Urinary bladder (tissue), 3 donors: ENCODE measurements at regions not wholly inside any gene's neighbourhood (a gene's known extent, or its start where the extent isn't known, plus 50 kb on each side); places are given as distances from the start of the nearest gene placed in this dataset.
"Not testable (repeated sequence)": the region's sequence is repeated elsewhere in the genome, so short reads cannot be mapped to it uniquely, and the experiment has no call there.

Source experiments
- DNase-seq: peaks from one replicate; pipeline ENCODE4 v3.0.0-alpha.2; 2015; ENCODE audit errors: extremely low spot score
- H3K27ac ChIP-seq: one replicate; pipeline ENCODE4 v1.5.1; 2013; ENCODE audit warnings: low read depth, mild to moderate bottlenecking, moderate library complexity
- H3K36me3 ChIP-seq: one replicate; pipeline ENCODE4 v1.6.1; 2013; ENCODE audit warnings: mild to moderate bottlenecking, moderate library complexity; ENCODE audit not compliant: insufficient read depth
- H3K4me1 ChIP-seq: one replicate; pipeline ENCODE4 v1.6.1; 2013; ENCODE audit warnings: mild to moderate bottlenecking, moderate library complexity; ENCODE audit not compliant: insufficient read depth
- H3K4me3 ChIP-seq: one replicate; pipeline ENCODE4 v1.5.1; 2013; ENCODE audit warnings: low read depth, low read length
- WGBS: extraction: QIAGEN DNeasy Blood & Tissue Kit; methylation state at CpG from one replicate; pipeline ENCODE4 v1.1.7; 2013; 5-methylcytosine and 5-hydroxymethylcytosine counted together
- donor health status: healthy with polysubstance abuse.
- donor health status: healthy.

DNA sequence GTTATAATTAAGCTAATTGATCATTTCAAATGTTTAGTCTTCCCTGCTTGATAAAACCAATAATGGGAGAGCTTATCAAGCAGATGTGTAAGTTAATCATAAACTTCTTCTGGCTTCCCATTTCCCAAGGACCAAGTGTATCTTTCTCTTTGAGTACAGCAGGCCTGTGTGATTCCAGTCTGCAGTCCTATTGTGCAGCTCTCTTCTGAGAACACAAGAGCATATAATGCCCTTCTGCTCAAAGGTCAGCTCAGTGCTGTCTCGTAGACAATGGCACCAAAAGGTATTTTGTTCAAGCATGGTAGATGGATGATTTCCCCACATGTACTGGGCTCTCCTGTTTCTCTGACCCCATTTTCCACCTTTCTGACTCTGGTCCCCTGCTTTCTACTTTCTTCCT lies 101.8 kb upstream of the DYRK2 start:
- Histone ChIP-seq H3K27ac (no peak overlapping the region), H3K4me1 (no peaks in the 10 kb centered on the region), H3K4me3 (no peak overlapping the region), H3K36me3 (no peaks in the 10 kb centered on the region)
- 75% methylated on average over 1 of the region's 1 CpG for WGBS
- no peak for DNase-seq

DNA sequence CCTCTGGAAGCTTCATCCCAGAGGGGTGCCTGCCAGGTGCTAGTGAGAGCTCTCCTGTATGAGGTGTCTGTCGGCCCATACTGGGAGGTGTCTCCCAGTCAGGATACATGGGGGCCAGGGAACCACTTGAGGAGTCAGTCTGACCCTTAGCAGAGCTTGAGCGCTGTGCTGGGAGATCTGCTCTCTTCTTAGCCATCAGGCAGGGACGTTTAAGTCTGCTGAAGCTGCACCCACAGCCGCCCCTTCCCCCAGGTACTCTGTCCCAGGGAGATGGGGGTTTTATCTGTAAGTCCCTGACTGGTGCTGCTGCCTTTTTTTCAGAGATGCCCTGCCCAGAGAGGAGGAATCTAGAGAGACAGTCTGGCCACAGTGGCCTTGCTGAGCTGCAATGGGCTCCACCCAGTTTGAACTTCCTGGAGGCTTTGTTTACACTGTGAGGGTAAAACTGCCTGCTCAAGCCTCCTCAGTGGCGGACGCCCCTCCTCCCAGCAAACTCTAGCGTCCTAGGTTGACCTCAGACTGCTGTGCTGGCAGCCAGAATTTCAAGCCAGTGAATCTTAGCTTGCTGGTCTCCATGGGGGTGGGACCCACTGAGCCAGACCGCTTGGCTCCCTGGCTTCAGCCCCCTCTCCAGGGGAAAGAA lies 93.3 kb upstream of the DYRK2 start:
- H3K4me3 ChIP-seq, H3K4me1 ChIP-seq, DNase-seq, H3K36me3 ChIP-seq, H3K27ac ChIP-seq: not testable (repeated sequence)
- WGBS, result 57% methylated on average over 8 of the region's 8 CpGs

DNA sequence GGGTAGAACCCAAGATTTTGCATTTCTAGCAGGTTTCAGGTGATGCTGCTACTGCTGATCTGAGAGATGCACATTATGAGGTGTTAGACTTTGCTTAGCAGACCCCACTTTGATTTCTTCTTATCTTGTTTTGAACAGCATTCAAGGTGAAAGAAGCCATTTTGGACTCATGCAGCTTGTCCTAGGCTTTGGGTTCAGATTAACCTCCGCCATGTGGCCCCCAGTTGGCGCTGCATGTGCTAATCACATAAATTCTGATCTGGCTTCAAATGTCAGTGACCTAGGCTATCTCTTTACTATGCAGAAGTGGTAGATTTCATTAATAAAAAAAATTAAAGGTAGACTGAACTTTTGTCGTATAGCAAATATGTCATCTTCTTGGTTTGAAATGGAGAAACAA lies 89.8 kb upstream of the DYRK2 start:
- WGBS, result 89% methylated on average over 3 of the region's 3 CpGs
- Histone ChIP-seq H3K4me1 (no peaks in the 10 kb centered on the region), H3K36me3 (no peaks in the 10 kb centered on the region), H3K27ac (no peak overlapping the region), H3K4me3 (no peak overlapping the region)
- no peak for DNase-seq

DNA sequence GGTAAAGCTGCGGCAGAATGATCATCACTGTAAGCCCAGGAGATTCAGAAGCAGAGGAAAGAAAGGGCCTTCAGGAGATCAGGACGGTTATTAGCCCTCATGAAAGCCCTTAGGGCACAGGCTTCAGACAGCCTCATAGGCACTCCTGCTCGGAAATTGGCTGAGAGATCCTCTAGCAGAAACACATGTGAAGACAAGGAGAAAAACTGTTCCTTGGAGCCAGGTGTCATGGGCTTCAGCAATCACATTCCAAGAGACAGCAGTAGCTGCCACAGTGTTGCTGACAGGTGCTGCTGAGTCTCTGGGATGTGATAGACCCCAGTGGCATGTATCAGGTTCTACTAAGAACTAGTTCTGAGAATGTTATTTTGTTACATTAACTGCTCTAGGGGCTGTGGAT lies 88.8 kb upstream of the DYRK2 start:
- Histone ChIP-seq H3K4me1 (no peaks in the 10 kb centered on the region), H3K36me3 (no peaks in the 10 kb centered on the region), H3K27ac (no peak overlapping the region), H3K4me3 (no peak overlapping the region)
- WGBS, result 84% methylated on average over 3 of the region's 3 CpGs
- DNase-seq, result no peak

DNA sequence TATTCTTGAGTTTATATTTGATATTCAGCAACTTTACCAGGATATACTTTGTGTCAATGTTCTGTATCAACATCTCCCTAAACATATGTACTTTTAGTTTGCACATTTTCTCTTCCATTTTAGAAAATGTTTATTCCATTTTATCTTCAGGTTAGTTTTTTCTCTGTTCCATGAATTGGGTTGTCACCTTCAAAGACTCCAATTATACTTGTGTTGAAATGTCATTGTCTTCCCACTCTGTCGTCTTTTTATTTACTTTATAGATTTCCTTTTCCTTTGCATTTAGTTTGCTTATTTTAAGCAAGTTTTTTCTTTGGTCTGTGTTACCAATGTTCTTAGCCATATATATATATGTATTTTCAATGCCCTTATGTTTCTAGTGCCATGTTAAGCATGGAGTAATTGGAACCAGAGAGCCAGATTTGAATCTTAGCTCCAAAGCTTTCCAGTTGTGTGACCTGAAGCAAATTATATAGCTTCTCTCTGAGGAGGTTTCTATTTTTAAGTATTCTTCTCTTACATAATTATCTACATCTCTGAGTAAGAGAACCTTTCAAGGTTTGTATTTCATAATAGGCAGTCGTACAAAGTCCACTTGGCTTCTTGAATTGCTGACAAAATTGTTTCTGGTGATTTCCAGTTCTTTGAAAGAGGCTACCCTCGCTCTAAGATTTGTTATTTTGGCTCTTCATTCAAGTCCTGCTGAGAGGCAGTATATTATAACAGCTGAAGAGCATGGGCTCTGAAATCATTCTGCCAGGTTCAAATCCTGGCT lies 85.8 kb upstream of the DYRK2 start:
- DNase-seq, result no peak
- Histone ChIP-seq H3K4me3 (no peak overlapping the region), H3K27ac (no peak overlapping the region), H3K4me1 (no peaks in the 10 kb centered on the region), H3K36me3 (no peaks in the 10 kb centered on the region)
- 71% methylated on average over 3 of the region's 3 CpGs for WGBS

DNA sequence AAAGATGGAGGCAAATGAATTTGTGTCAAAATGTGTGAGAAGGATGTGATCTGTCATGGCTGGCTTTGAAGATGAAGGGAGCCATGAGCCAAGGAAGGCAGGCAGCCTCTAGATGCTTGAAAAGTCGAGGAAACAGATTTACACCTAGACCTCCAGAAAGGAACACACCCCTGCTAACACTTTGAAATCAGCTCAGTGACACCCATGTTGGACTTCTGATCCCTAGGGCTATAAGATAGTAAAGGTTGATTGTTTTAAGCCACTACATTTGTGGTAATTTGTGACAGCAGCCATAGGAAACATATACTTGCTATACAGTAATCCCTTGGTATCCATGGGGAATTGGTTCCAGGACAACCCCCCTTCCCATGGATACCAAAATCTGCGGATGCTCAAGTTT lies 80.5 kb upstream of the DYRK2 start:
- Histone ChIP-seq H3K27ac (no peak overlapping the region), H3K4me1 (no peaks in the 10 kb centered on the region), H3K4me3 (no peak overlapping the region), H3K36me3 (no peaks in the 10 kb centered on the region)
- no peak for DNase-seq
- WGBS, result 65% methylated on average over 2 of the region's 2 CpGs

DNA sequence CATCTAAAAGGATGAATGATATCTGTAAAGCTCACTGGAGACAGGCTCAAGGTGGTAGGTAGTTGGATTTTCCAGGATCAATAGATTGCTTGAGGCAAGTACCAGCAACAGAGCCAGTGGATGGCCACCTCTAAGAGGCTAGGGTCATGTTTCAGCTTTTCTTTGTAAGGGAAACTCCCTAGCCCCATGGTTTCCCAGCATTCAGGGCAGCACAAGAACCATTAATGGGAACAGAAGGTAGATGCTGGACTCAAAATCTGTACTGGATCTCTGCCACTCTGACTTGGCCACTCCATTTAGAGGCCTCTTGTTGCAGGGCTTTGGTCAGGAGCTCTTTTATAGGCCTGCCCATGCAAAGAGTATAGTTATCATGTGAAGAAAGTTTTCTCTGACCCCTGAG lies 76.1 kb upstream of the DYRK2 start:
- no peak for DNase-seq
- Histone ChIP-seq H3K4me1 (no peaks in the 10 kb centered on the region), H3K36me3 (no peaks in the 10 kb centered on the region), H3K4me3 (no peak overlapping the region), H3K27ac (no peak overlapping the region)

DNA sequence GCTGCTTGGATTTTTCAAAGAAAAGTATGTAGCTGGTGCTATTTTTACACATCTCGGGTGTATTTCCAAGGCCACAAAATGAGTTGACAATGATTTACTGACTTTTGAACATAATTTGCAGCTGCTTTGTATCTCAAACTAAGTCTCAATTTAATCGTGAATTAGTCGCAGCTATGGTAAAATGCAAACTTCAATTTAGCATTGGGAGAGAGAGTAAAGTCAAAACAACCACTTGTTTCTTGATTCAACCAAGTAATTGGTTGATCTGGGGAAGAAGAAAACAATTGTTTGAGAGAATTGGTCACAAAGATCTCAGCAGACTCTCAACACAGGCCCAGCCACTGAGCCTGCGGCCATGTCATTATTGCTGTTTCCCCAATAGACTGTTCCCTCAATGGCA lies 75.0 kb upstream of the DYRK2 start:
- Histone ChIP-seq H3K27ac (no peak overlapping the region), H3K36me3 (no peaks in the 10 kb centered on the region), H3K4me3 (no peak overlapping the region), H3K4me1 (no peaks in the 10 kb centered on the region)
- WGBS, result 90% methylated on average over 4 of the region's 4 CpGs
- DNase-seq, result no peak

DNA sequence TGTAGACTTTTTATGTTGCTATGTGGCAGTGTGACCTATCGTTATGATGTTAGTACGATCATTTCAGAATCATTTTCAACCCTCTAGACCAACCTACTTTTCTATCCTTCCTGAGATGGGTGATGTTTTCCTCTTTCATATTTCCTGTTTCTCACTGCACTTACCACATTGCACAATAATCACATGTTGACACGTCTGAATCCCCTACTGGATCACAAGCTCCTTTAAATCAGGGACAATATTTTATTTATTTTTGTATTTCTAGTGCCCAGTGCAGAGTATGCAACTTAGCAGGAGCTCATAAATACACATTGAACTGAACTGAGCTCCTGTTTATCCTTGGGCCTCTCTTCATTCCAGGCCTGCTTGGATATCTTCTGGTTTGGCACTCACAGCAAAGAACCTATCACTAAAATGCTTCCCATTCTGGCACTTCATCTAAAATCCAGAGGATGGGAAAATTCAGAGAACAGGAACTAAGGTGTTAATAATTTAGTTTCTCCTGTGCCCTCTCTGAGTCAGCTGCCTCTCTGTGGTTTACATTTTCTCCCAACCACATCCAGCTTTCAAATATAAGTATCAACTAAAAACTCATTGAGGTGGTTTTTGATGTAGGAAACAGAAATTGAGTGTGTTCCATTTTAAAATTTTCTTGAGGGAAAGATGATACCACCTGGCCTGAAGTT lies 69.4 kb upstream of the DYRK2 start:
- no peaks in the 10 kb centered on the region for H3K4me1 ChIP-seq
- H3K4me3 ChIP-seq, result no peak overlapping the region
- WGBS, result 82% methylated on average over 3 of the region's 3 CpGs
- DNase-seq, result no peak
- H3K27ac ChIP-seq, result no peak overlapping the region
- no peaks in the 10 kb centered on the region for H3K36me3 ChIP-seq

DNA sequence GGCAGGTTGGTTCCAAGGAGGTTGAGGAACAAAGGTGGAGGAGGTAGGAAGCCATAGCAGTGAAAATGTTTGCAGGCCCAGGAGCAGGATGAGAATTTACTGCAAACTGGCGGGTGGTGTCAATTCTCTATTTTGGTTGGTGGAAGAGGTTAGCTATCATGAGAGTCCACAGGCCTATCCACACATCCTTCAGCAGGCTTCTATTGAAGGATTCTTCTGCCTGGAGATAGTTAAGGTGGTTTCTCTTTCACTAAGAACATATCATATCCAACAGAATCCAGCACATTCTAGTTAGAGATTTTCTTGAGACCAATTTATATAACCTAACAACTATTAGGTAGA lies 68.9 kb upstream of the DYRK2 start:
- Histone ChIP-seq H3K27ac (no peak overlapping the region), H3K36me3 (no peaks in the 10 kb centered on the region), H3K4me1 (no peaks in the 10 kb centered on the region), H3K4me3 (no peak overlapping the region)
- 98% methylated on average over 1 of the region's 1 CpG for WGBS
- DNase-seq, result no peak

DNA sequence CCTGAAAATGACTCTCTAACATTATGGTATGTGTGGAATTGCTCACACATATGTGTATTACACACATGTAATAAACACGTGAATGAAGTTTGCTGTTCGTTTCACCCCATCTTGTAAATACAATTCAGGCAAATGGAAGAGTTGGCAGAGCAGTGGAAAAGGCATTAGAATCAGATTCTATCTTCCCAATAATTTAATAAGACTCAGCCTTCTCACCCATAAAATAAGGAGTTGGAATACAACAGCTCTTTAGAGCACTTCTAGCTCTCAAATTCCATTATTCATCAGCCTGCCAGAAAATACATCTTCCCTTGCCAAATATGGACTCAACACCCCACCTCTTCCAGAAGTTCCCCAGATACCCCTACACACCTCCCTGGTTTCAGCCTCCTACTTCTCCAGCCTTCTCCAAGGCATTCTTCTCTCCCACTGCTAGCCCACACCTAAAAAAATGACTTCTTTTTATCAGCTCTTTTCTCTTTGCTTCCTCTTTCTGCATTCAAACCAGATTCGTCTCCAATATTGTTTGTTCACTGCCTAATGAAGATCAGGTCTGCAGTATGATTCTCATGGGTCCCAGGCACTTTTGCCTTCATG lies 66.2 kb upstream of the DYRK2 start:
- H3K36me3 ChIP-seq, result no peaks in the 10 kb centered on the region
- 78% methylated on average over 3 of the region's 3 CpGs for WGBS
- DNase-seq, result peak; percentile 41
- H3K27ac ChIP-seq, result no peak overlapping the region
- no peak overlapping the region for H3K4me3 ChIP-seq
- no peaks in the 10 kb centered on the region for H3K4me1 ChIP-seq

DNA sequence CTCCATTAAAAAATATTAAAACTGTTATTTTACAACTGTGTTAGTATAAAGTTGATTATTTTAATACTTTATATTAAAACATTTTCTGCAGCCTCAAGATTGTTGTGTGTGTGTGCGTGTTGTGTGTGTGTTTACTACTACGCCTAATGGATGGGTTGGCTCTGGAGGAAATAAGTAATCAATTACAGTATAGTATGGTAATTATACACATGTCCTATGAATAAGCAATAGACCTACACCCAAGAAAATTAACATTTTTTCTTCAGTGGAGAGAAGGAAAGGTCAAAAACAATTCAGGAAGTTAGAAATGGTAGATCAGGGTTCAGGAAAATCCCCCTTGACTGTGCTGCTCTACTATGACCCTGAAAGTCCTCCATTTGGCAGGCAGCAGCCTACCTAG lies 65.7 kb upstream of the DYRK2 start:
- H3K27ac ChIP-seq, result no peak overlapping the region
- 93% methylated on average over 2 of the region's 2 CpGs for WGBS
- DNase-seq, result no peak
- no peak overlapping the region for H3K4me3 ChIP-seq
- no peaks in the 10 kb centered on the region for H3K4me1 ChIP-seq
- H3K36me3 ChIP-seq, result no peaks in the 10 kb centered on the region

DNA sequence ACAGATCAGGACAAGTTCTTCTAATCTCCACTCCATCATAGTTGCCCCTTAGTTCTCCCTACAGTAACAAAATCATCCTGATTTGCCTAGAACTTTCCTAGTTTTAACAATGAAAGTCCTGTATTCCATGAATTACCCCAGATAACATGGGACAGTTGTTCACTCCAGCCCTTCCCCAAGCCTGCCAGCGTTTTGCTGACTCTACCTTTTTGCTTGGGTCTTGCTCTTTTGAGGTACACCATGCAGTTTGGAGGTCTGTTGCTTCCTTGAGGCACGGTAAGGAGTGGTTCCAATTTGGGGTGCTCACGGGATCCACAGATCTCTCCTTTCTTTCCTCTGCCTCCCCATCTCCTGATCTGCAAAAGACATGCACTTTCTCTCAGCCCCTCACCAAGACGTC lies 61.6 kb upstream of the DYRK2 start:
- Histone ChIP-seq H3K27ac (no peak overlapping the region), H3K4me3 (no peak overlapping the region), H3K4me1 (no peaks in the 10 kb centered on the region), H3K36me3 (no peaks in the 10 kb centered on the region)
- DNase-seq, result no peak
- WGBS, result 88% methylated on average over 4 of the region's 4 CpGs

DNA sequence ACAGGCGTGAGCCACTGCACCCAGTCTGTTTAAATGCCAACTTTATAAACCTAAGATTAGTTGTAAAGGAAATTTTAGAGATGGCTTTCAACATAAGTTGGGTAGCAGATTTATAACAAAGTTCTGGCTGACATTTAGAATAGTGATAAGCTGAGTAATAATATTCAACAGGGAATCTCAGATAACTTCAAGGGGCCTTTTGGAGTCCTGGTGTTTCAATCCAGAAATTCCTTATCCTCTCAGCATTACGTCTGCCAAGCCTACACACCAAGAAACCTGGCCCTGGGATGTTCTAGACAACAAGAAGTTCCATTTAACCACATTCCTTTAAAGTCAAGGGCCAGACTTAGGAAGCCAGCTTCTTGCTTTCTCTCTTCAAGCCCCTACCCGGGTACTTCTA lies 59.5 kb upstream of the DYRK2 start:
- no peak for DNase-seq
- H3K27ac ChIP-seq, result no peak overlapping the region
- 49% methylated on average over 3 of the region's 3 CpGs for WGBS
- H3K36me3 ChIP-seq, result no peaks in the 10 kb centered on the region
- H3K4me3 ChIP-seq, result no peak overlapping the region
- no peaks in the 10 kb centered on the region for H3K4me1 ChIP-seq
